Activated CD8-positive, alpha-beta memory T cell treated with anti-CD3 and anti-CD28 coated beads for 24 hours (primary cell): ENCODE measurements at regions not wholly inside any gene's neighbourhood (a gene's known extent, or its start where the extent isn't known, plus 50 kb on each side); places are given as distances from the start of the nearest gene placed in this dataset.

Experiments
- DNase-seq: peaks from one replicate; pipeline ENCODE4 v3.0.0-alpha.2; 2020

DNA sequence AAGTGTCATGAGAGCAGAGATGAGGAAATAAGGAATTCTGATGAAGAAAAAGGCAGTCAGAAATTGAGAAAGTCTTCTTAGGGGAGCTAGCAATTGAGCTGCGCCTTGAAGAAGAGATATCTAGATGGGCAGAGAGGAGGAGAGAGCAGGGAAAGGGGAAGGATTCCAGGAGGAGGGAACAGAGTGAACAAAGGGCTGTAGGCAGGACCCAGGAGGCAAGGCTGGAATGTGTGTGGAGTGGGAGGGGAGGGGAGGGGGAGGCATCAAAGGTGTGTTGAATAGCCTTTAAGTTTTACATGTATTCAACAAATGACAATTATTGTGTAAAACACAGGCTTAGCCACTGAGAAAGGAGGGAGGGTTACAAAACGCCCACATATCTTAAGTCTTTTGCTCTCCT is 164.5 kb downstream of the TDRD15 start:
- DNase-seq: no peak

DNA sequence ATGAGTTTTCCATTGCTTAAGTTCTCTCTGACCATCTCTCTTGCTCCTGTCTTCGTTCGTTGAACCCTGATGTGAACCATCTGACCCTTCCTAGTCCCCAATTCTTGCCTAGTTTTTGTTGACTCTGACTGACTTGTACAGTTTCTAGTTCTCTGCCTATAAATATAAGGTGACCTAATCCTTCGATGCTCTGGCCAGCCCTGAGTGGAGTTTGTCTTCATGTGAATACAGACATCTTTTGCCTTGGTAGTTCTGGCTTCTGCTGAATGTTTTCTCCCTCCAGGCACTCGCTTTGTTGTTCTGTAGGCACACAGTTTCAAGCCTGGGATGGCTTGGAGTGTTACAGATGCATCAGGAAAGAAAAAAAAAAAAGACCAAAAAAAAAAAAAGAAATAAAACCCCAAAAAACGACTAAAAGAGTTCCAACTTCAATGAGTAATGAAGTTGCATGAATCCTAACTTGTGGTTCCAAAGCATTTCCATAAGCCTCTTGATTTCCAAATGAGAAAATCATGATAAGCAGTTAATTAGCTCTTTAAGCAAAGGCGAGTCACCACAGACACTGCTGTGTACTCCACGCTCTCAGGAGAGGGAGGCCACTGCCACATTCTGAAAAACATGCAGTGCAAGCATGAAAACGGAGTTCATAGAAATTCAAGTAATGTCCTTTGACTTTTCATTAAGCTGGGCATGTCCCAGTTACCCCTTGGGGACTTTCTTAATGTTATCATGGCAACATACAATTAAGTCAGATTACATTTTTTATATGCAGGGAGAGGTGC is 165.2 kb downstream of the TDRD15 start:
- no peak for DNase-seq

DNA sequence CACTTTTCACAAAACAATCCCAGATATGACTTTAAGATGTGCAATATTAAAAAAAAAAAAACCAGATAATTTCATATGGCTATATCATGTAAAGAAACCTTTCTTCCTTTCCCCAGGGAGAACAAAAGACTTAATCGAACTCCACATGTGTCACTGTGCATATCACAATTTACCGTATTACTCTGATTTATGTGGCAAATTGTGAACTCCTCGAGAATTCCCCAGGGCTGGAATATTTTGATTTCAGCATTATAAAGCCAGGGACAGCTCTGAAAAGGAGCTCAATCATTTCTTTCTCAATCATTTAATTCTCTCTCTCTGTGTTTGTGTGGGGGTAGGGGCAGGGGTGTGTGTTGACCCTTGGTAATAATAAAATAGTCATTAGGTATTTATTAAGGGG is 165.8 kb downstream of the TDRD15 start:
- DNase-seq: no peak

GRCh38 chr2:21289989-21290388 is 166.2 kb downstream of the TDRD15 start:
- no peak for DNase-seq

GRCh38 chr2:21291426-21291825 is 167.7 kb downstream of the TDRD15 start:
- no peak for DNase-seq

DNA sequence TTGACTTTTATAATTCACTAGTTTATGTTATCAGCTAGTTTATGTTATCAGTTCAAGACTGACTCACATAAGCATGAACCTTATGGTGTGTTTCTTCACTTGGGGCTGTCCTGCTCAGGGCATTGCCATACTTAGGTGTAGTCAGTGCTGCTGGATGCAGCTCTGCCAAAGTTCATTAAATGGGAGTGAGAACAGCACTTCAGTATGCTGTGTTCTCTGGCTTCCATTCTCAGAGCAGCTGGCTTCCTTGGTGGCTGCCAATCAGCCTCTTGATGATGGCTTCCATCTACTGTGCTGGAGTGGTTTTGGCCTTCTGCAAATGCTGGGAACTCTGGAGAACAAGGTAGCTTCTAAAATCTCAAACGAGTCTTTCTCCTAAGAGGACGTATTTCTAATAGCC is 170.7 kb downstream of the TDRD15 start:
- DNase-seq: no peak

DNA sequence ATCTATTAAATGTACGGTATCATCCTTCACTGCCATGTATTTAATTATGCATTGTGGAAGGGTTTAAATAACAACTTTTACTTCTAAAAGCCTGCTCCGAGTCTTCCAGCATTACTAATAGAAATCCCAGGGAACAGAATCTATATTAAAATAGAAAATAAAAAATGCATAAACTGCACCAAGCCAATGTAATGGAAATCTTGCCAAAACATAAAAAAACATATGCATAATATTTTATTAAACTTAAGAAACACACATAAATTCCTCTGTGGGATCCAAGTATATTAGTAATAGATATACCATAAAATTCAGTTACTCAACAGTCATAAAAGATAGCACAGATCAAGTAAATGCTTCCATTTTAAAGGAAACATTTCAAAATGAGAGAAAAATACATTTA is 175.6 kb downstream of the TDRD15 start:
- DNase-seq: no peak

- DNase-seq: no peak
These were observed 178.2 kb downstream of the TDRD15 start for GRCh38 chr2:21301871-21302455.

DNA sequence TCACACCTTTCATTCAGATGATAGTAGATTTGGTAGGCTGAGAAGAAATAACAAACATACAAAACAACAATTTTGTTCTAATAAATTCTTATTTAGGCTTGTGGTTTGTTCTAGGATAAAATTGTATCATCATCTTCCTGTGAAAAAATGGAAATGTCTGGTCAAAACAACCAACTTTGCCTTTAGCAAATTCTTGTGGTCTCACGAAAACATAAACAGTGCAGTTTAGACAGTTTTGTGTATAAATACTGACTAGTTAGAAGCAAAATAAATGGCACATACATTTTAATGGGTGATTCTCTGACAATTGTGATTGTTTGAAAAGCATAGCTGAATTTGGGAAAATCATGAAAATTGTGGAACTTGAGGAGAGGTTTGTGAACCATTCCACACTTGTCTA is 180.1 kb downstream of the TDRD15 start:
- no peak for DNase-seq

GRCh38 chr2:21305581-21305980 is 181.8 kb downstream of the TDRD15 start:
- DNase-seq: no peak

DNA sequence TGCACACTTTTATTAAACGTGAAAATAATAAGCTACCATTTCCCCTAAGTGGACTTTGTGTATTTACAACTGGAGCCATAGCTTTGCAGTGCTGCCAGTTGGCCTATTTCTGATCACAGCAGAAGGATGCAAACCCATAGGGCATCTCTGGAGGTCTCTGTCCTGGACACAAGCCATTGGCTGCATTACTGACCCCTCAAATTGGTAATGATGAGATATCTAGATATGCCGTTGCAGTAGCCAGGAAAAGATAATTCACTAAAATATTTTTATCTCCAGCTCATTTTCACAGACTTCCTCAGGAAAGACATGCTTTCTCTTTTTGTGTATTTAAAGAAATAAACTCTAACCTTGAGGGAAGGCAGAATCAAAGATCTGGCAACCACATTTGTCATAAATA is 182.5 kb downstream of the TDRD15 start:
- no peak for DNase-seq

GRCh38 chr2:21307037-21307436 is 183.3 kb downstream of the TDRD15 start:
- no peak for DNase-seq

- DNase-seq: no peak
These were observed 186.7 kb downstream of the TDRD15 start for GRCh38 chr2:21310493-21310892.

- DNase-seq: no peak
These were observed 190.6 kb downstream of the TDRD15 start for GRCh38 chr2:21314322-21314835.

GRCh38 chr2:21317131-21317530 is 193.4 kb downstream of the TDRD15 start:
- DNase-seq: no peak

- DNase-seq: no peak
These were observed 194.5 kb downstream of the TDRD15 start for GRCh38 chr2:21318263-21318662.

- DNase-seq: no peak
These were observed 202.4 kb downstream of the TDRD15 start for GRCh38 chr2:21326152-21326551.

DNA sequence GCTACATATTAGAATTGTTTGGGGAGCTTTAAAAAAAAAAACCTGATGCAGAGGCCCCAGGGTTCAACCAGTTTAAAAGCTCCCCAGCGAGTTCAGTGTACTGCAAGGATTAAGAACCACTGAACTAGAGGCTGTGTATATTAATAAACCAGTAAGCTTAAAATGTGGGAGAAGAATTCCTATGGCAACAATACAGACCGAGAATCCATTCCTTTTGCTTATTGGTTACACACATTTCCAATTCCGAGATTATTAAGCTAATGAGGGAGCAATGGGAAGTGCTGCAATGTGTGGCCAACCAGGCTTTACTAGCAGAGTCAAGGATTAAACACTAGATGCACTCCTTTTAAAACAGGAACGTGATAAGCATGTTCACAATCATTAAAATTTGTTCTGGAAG is 204.4 kb downstream of the TDRD15 start:
- no peak for DNase-seq

GRCh38 chr2:21330786-21331391 is 207.1 kb downstream of the TDRD15 start:
- DNase-seq: no peak

DNA sequence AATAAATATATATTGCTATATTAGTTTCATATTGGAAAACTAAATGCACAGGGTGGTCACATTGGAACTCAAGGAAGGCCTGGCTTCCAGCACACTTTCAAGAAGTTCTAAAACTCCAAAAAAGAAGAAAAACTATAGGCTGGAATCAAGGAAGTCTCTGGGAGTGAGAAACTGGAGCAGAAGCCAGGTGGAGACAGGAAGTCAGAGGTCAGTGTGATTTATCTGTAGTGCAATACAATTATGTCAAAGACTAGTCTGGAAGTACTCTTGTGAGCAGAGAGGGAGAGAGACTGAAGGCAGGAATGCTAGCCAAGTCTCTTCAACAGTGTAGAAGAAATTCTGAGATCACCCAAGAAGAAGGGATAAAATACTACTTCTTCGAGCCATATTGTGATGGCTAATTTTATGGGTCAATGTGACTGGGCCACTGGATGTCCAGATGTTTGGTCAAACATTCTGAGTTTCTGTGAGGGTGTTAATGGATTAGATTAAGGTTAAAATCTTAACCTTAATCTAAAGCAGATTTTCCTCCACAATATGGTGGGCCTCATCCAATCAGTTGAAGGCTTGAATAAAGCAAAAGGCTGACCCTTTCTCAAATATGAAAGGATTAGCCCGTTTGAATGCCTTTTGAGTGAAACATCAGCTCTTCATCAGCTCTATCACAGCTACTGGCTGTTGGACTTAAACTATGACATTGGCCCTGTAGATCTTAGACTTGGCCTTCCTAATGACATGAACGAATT is 208.0 kb downstream of the TDRD15 start:
- DNase-seq: no peak

- DNase-seq: no peak
These were observed 209.3 kb downstream of the TDRD15 start for GRCh38 chr2:21332993-21333625.

DNA sequence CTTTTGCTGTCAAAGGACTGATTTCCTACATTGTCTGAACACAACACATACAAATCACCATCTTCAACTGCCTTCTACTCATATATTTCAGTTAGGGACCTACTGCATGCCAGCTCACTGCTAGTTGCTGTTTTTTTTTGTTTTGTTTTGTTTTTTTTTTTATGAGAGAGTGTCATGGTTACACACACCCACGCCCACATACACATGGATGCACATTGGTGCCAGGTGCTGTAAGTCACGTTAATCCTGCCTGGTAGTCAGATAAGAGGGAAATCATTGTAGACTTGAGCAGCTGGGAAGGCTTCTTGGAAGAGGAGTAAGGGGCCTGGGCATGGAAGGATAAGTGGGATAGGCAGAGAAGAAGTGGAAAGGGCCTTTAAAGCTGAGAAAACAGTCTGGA is 209.9 kb downstream of the TDRD15 start:
- no peak for DNase-seq

DNA sequence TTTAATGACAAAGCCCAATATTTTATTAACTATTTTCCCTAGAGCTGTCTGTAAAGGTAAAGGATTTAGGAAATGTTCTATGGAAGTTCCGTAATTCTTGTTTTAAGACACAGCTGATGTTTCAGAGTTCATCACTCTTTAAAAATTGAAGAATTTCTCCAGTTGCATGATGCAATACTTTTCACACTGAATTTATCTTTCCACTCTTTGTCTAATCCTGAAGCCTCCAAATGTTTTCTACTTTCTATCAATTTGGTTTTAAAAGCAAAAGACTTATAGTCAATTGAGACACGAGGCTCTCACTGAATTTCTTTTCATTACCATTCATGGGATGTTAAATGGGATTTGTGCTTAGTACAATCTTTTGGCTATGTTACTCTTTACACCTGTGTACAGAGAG is 223.2 kb downstream of the TDRD15 start:
- no peak for DNase-seq
